Hepatic stellate cell (primary cell): ENCODE measurements at regions not wholly inside any gene's neighbourhood (a gene's known extent, or its start where the extent isn't known, plus 50 kb on each side); places are given as distances from the start of the nearest gene placed in this dataset.
"Not testable (repeated sequence)": the region's sequence is repeated elsewhere in the genome, so short reads cannot be mapped to it uniquely, and the experiment has no call there.

Experiments used
- DNase-seq: peaks from one replicate; pipeline ENCODE4 v3.0.0; 2011; ENCODE audit warnings: low spot score

DNA sequence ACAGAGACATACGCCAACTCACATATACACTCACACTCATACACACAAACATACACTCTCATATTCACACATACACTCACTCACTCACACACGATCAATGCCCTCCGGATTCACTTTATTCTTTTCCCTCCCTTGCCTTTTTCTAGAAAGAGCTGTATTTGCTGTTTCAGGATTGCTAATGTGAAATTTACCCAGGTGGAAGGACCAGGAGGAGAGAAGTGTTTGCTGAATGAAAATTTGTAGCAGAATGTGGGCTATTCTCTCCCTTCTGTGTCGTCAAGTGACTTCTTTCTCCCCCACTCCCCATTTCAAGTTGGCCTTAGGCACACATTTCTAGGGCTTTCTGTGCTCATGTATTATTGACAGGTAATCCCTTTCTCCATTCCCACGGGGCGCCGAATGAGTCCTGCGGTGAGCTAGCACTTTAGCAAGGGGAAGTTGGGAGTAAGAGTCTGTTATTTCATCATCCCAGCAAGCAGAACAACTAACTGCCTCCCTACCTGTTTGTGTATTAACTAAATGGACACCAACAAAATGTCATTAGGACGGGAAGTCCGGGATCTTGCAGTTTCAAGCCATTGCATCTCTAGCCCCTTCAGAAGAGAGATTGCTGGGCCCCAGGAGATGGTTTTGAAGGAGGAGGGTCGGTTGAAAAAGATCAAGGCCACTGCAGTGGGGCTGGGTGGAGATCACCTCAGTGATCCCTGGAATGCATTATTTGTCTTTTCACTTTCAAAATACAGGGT is 97.1 kb upstream of the TAF11L2 start:
- DNase-seq, result no peak

DNA sequence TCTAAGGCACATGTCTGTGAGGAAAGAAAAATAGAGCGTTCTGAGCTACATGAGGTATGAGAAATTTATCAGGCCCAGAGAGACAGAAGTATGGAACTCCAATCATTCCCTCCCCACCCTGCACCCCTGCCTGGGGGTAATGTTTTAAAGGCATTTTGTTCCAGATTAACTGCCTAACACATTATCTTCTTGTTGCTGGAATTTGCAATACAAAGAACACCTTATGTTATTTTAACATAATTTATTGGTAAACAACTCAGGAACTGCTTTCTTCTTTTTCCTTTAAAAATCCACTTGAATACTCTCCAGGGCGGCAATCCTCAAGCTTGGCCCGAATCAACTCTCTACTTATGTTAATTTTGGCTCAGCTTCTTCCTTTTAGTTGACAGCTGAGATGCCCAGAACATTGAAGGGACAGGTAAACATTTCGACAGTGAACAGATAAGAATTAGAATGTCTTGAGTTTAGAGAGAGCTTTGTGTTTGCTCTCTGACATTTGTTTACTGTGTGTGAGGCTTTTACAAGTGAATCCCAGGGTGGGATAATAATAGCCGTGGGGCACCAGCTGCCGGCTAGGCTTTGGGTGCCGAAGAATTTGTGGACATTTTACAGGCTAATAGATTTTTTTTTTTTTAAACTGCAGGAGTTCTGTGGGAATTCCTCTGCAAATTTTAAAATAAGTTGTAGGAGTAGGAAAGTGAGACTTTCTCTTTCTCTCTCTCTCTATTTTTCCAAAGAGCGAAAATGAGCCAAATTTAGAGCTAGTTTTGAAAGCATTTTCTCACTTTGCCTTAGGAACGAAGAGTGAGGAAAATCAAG is 96.4 kb upstream of the TAF11L2 start:
- DNase-seq, result no peak

GRCh38 chr5:17402289-17403121 is 95.5 kb upstream of the TAF11L2 start:
- no peak for DNase-seq

DNA sequence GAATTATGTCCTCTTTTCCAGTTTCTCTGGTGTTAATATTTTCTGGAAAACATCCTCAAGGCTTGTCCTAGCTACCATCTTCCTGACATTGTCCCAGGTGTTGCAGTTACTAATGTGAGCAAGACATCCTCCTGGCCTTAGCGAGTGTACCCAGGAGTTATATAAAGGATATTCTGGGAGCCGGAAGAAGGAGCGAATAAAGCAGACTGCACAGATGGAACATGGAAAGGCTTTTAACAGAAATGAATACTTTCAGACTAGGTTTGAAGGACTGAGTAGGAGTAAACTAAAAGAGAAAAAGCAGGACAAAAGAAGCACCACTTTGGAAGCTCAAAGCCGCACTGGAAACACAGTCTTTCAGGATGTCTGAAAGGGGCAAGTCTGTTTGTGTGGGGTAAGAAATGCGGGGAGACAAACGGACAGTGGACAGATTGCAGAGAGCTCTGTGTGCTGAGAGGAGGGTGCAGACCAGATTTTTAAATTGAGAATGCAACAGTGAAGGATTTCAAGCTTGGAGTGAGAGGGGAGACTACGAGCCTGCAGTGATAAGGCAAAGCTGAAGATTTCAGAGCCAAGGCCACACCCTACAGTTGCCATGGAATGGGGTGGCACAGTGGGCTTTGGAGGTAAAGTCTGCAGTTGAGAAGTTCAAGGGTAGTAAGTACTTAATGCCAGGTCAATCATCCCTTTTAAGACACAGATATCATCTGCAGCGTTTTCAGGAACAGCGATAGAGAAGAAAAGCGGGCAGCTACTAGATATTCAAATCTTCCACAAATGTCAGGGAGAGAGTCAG is 94.1 kb upstream of the TAF11L2 start:
- DNase-seq, result no peak

DNA sequence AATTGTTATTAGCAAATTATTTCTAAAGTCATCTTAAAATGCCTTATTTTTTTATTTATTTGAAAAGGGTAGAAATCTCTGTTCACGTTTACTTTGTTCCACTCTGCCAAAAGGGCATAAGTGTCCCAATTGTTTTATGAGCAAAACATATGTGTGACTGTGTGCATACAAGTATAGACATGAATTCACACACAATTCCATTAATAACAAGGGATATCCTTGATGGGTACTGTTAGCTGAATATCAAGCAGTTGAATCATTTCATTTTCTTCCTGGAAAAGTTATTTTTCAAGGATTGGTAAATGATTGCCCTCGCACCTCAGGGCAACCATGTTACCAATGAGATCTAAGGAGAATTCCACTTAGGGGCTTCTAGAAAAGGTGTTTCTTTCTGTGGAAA is 92.1 kb upstream of the TAF11L2 start:
- no peak for DNase-seq

- DNase-seq, result no peak
Observed at GRCh38 chr5:17406423-17406838, 91.6 kb upstream of the TAF11L2 start.

GRCh38 chr5:17411436-17412402 is 86.3 kb upstream of the TAF11L2 start:
- no peak for DNase-seq

DNA sequence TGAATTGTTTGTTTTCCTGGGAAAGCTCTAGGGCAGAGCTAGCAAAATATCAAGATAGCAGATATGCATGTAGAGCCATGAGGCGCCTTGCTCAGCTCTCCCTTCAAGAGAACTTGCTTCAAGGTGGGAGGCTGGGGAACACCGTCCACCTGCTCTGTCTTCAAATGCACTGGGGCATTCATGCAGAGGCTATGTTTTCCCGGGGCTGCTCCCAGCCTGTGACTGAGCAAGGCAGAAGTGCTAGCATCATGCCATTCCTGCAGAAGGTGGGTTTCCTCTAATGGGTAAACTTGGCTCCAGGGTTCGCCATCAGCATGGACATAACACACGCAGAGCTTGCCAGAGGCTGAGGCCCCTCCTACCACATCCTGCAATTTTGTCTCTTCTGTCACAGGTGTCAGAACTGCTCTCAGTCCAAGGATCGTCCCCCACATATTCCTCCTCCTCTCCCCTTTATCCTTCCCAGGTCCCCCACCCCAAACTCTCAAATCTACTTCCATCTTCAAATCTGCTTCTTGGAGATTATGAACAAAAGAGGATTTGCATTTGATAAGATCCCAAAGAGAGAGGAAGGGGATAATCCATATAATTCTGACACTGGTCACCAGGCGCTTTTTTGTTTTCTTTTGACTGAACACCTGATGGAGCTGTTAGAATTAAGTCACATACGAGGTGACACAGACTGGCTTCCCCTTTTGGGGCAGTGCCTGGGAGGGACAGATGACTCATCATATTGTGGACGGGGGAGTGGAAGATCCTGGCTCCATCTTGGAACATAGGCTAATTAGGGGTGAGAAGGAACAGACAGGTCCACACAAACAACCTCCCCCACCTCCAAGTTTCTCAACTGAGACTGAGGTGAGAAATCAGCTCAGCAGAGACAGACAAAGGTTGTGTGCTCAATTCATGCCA is 85.0 kb upstream of the TAF11L2 start:
- no peak for DNase-seq

GRCh38 chr5:17413691-17414090 is 84.3 kb upstream of the TAF11L2 start:
- no peak for DNase-seq

- DNase-seq, result no peak
Observed at GRCh38 chr5:17415321-17415758, 82.7 kb upstream of the TAF11L2 start.

GRCh38 chr5:17416374-17416773 is 81.7 kb upstream of the TAF11L2 start:
- DNase-seq, result not testable (repeated sequence)

GRCh38 chr5:17424674-17425073 is 73.4 kb upstream of the TAF11L2 start:
- DNase-seq, result no peak

- DNase-seq, result no peak
Observed at GRCh38 chr5:17425385-17426070, 72.5 kb upstream of the TAF11L2 start.

GRCh38 chr5:17426104-17426749 is 71.8 kb upstream of the TAF11L2 start:
- DNase-seq, result no peak

DNA sequence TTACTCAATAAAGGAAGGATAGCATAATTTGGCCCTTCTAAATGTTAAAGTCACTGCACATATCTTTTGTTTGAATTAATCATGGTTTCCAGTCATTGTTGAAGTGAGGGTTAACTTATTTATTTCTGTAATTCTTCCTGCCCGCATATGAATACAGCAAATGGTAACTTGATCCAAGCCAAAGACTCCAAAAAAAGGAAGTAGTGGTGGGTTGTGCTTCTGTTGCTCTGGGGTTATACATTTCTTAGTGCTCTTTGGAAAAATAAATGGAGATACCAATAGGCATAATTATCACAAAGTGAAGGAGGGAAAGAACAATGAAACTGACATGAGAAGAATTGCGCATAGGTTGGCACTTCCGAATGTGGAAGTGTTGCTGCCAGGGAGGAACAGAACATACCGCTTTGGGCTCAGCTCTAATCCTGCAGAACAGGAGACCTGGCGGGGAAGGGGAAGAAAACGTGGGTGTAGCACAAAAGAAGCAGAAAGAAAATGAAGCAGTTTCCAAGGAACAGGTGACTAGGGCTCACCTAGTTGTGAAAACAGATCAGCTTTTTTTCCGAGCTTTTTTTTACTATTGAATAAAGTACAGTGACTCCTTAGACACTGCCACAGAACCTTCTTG is 69.7 kb upstream of the TAF11L2 start:
- DNase-seq, result no peak

- no peak for DNase-seq
Observed at GRCh38 chr5:17429353-17429752, 68.7 kb upstream of the TAF11L2 start.

- DNase-seq, result no peak
Observed at GRCh38 chr5:17430241-17430640, 67.8 kb upstream of the TAF11L2 start.
